CD14-positive monocyte (primary cell): ENCODE measurements at regions not wholly inside any gene's neighbourhood (a gene's known extent, or its start where the extent isn't known, plus 50 kb on each side); places are given as distances from the start of the nearest gene placed in this dataset.

ENCODE experiments used
- DNase-seq, 3 donors: peaks; one replicate each; pipeline ENCODE4 v3.0.0-alpha.2; 2011 to 2022
- H2AFZ ChIP-seq: 2 replicates; pipeline ENCODE4 v1.6.0; 2012; ENCODE audit warnings: mild to moderate bottlenecking, low read depth, low read length, inconsistent platforms; ENCODE audit not compliant: insufficient read depth, poor library complexity, severe bottlenecking
- H3K27ac ChIP-seq, 2 donors: 1 replicate in 1 of 2; 2 replicates in 1 of 2; pipeline ENCODE4 v1.5.1; 2012 to 2013; ENCODE audit warnings: low read length in 2 of 2, control low read depth in 1 of 2, inconsistent platforms in 1 of 2, low read depth in 1 of 2, mild to moderate bottlenecking in 1 of 2
- H3K27me3 ChIP-seq, 2 donors: one replicate each; pipeline versions ENCODE4 v1.6.0 to v1.6.1; 2011 to 2013; ENCODE audit warnings: low read length in 2 of 2; ENCODE audit not compliant: control insufficient read depth in 2 of 2, insufficient read depth in 2 of 2
- H3K36me3 ChIP-seq, 2 donors: replicated peaks in 1 of 2; 1 replicate in 1 of 2; 2 replicates in 1 of 2; pipeline versions ENCODE4 v1.5.1 to v1.6.1; 2012 to 2013; ENCODE audit warnings: low read length in 2 of 2, control low read depth in 1 of 2, inconsistent platforms in 1 of 2, mild to moderate bottlenecking in 1 of 2; ENCODE audit not compliant: insufficient read depth in 2 of 2, control insufficient read depth in 1 of 2
- H3K4me1 ChIP-seq, 2 donors: 1 replicate in 1 of 2; 2 replicates in 1 of 2; pipeline versions ENCODE4 v1.5.1 to v1.6.1; 2012 to 2013; ENCODE audit warnings: low read length in 2 of 2, control low read depth in 1 of 2, inconsistent platforms in 1 of 2, mild to moderate bottlenecking in 1 of 2, moderate library complexity in 1 of 2; ENCODE audit not compliant: insufficient read depth in 2 of 2, control insufficient read depth in 1 of 2
- H3K4me2 ChIP-seq: replicated peaks from 2 replicates; pipeline ENCODE3; 2012; ENCODE audit warnings: low read length, moderate library complexity, mild to moderate bottlenecking; ENCODE audit not compliant: poor library complexity, severe bottlenecking; ENCODE audit errors: extremely low read depth
- H3K4me3 ChIP-seq, 3 experiments: fragments of 200-600 bp in 1 of 3; sonication (generic) in 1 of 3; replicated peaks in 1 of 3; 1 replicate in 2 of 3; 2 replicates in 1 of 3; pipeline ENCODE4 v1.5.1; 2011 to 2013; ENCODE audit warnings: low read length in 3 of 3, mild to moderate bottlenecking in 3 of 3, control low read depth in 2 of 3, low read depth in 2 of 3, inconsistent platforms in 1 of 3, moderate library complexity in 1 of 3
- H3K79me2 ChIP-seq: 2 replicates; pipeline ENCODE4 v1.6.0; 2012; ENCODE audit warnings: mild to moderate bottlenecking, control low read depth, inconsistent platforms, low read length, moderate library complexity; ENCODE audit not compliant: insufficient read depth
- H3K9ac ChIP-seq: 2 replicates; pipeline ENCODE4 v1.6.0; 2017; ENCODE audit warnings: low read length, mild to moderate bottlenecking; ENCODE audit not compliant: insufficient read depth, poor library complexity, severe bottlenecking
- H3K9me3 ChIP-seq, 2 donors: replicated peaks in 1 of 2; 1 replicate in 1 of 2; 2 replicates in 1 of 2; pipeline versions ENCODE4 v1.5.1 to v1.6.1; 2012 to 2013; ENCODE audit warnings: low read length in 2 of 2, control low read depth in 1 of 2; ENCODE audit not compliant: control insufficient read depth in 1 of 2, insufficient read depth in 1 of 2
- H4K20me1 ChIP-seq: 2 replicates; pipeline ENCODE4 v1.6.0; 2012; ENCODE audit warnings: mild to moderate bottlenecking, low read length, control low read depth, moderate library complexity; ENCODE audit not compliant: insufficient read depth
- H3K27ac Mint-ChIP-seq, 7 donors: one replicate each; pipeline ENCODE4 v1.8.0; 2020; ENCODE audit warnings: mild to moderate bottlenecking in 7 of 7, mixed read lengths in 7 of 7, moderate library complexity in 6 of 7, inconsistent platforms in 2 of 7
- H3K27me3 Mint-ChIP-seq, 3 donors: one replicate each; pipeline ENCODE4 v1.8.0; 2021 to 2022; ENCODE audit warnings: low read depth in 3 of 3, mild to moderate bottlenecking in 3 of 3, mixed read lengths in 3 of 3, moderate library complexity in 3 of 3, inconsistent platforms in 1 of 3
- H3K36me3 Mint-ChIP-seq, 2 donors: one replicate each; pipeline ENCODE4 v1.8.0; 2020; ENCODE audit warnings: mixed read lengths in 2 of 2, inconsistent platforms in 1 of 2, mild to moderate bottlenecking in 1 of 2
- H3K4me1 Mint-ChIP-seq: one replicate; pipeline ENCODE4 v1.8.0; 2020; ENCODE audit warnings: mild to moderate bottlenecking, mixed read lengths
- H3K4me3 Mint-ChIP-seq, 2 donors: one replicate each; pipeline ENCODE4 v1.8.0; 2020; ENCODE audit warnings: mild to moderate bottlenecking in 2 of 2, mixed read lengths in 2 of 2, moderate library complexity in 1 of 2
- H3K9me3 Mint-ChIP-seq, 7 donors: one replicate each; pipeline ENCODE4 v1.8.0; 2020 to 2022; ENCODE audit warnings: mixed read lengths in 7 of 7, mild to moderate bottlenecking in 6 of 7, moderate library complexity in 6 of 7, inconsistent platforms in 2 of 7
- WGBS: methylation state at CpG from one replicate; pipeline ENCODE4 v1.1.5; 2013; ENCODE audit warnings: missing lambda C conversion rate; ENCODE audit not compliant: insufficient coverage; 5-methylcytosine and 5-hydroxymethylcytosine counted together
- intact Hi-C, 2 donors: fragments of 100-400 bp; cut with micrococcal nuclease; formaldehyde crosslinking; loops; one replicate each; pipeline versions ENCODE4 v1.15.0 to v1.15.1; 2023
- TF ChIP-seq, protein P1 (sequence below): fragments of 200-600 bp; IDR thresholded peaks from one replicate; pipeline ENCODE4 v1.8.0; 2022; ENCODE audit warnings: antibody characterized with exemption, mild to moderate bottlenecking

DNA sequence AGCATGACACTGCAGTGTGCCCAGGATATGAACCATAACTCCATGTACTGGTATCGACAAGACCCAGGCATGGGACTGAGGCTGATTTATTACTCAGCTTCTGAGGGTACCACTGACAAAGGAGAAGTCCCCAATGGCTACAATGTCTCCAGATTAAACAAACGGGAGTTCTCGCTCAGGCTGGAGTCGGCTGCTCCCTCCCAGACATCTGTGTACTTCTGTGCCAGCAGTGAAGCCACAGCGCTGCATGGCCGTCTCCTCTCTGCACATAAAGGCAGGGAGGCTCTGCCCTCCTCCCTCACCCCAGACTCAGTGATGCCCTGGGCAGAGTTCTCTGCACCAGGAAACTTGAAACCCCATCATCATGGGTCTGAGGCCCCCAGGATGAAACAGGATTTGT is 70.7 kb upstream of the PRSS58 start:
- Histone ChIP-seq H3K27me3 (no peaks in the 10 kb centered on the region), H3K4me2 (no peak overlapping the region), H3K79me2 (no peaks in the 10 kb centered on the region), H3K9me3 (no peaks in the 10 kb centered on the region), H3K4me3 (no peak overlapping the region), H3K27ac (no peak overlapping the region), H4K20me1 (no peaks in the 10 kb centered on the region), H2AFZ (no peak overlapping the region), H3K4me1 (no peaks in the 10 kb centered on the region), H3K36me3 (no peaks in the 10 kb centered on the region), H3K9ac (no peak overlapping the region)
- intact Hi-C loops, result no loop called here
- DNase-seq, result no peak
- Mint-ChIP-seq H3K27ac (no peak overlapping the region), H3K4me1 (peaks cover 16% of the 10 kb centered on the region), H3K4me3 (no peak overlapping the region), H3K27me3 (peaks cover 2 to 4% (median 2%) of the 10 kb centered on the region in 3 donors), H3K36me3 (no peaks in the 10 kb centered on the region), H3K9me3 (no peaks in the 10 kb centered on the region)
- TF ChIP-seq, protein P1, sequence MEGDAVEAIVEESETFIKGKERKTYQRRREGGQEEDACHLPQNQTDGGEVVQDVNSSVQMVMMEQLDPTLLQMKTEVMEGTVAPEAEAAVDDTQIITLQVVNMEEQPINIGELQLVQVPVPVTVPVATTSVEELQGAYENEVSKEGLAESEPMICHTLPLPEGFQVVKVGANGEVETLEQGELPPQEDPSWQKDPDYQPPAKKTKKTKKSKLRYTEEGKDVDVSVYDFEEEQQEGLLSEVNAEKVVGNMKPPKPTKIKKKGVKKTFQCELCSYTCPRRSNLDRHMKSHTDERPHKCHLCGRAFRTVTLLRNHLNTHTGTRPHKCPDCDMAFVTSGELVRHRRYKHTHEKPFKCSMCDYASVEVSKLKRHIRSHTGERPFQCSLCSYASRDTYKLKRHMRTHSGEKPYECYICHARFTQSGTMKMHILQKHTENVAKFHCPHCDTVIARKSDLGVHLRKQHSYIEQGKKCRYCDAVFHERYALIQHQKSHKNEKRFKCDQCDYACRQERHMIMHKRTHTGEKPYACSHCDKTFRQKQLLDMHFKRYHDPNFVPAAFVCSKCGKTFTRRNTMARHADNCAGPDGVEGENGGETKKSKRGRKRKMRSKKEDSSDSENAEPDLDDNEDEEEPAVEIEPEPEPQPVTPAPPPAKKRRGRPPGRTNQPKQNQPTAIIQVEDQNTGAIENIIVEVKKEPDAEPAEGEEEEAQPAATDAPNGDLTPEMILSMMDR, result no peak
- WGBS, result 69% methylated on average over 6 of the region's 6 CpGs

DNA sequence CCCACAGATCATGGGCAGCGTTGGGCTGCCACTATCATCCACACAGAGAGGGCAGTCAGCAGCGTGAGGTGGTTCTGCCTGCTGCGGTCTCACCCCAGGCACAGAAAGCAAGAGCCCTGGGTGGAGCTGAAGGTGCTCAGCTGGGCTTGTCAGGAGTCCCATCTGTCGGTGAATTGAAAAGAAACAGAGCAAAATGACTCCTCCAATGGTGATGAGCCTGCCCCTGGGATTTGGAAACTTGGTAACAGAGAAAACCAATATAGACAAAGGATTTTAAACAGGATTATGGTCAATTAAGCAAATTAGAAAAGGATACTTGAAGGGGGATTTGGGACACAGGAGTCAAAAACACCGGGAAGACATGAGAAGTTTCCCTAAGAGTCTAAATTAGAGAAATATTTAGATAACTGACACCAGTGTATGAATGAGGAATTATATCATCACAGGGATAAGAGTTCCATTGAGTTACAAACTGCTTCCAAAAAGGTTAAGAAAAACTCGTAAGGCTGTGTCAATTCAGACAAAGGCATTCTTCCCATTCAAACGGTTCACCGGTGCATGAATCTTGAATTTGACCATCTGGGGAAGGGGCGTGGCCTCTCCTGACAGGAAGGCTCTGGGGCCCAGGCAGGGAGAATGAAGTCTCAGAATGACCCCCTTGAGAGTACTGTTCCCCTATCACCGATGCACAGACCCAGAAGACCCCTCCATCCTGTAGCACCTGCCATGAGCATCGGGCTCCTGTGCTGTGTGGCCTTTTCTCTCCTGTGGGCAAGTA is 70.0 kb upstream of the PRSS58 start:
- Histone ChIP-seq H3K4me3 (no peak overlapping the region), H3K4me1 (no peaks in the 10 kb centered on the region), H3K27ac (no peak overlapping the region), H3K4me2 (no peak overlapping the region), H3K9ac (no peak overlapping the region), H2AFZ (no peak overlapping the region), H3K9me3 (no peaks in the 10 kb centered on the region), H3K27me3 (no peaks in the 10 kb centered on the region), H3K36me3 (no peaks in the 10 kb centered on the region), H3K79me2 (no peaks in the 10 kb centered on the region), H4K20me1 (no peaks in the 10 kb centered on the region)
- Mint-ChIP-seq H3K4me3 (no peak overlapping the region), H3K27me3 (peaks cover 2 to 6% (median 2%) of the 10 kb centered on the region in 3 donors), H3K9me3 (no peaks in the 10 kb centered on the region), H3K36me3 (no peaks in the 10 kb centered on the region), H3K4me1 (peaks cover 18% of the 10 kb centered on the region), H3K27ac (no peak overlapping the region)
- intact Hi-C loops, result no loop called here
- TF ChIP-seq, protein P1, result no peak
- WGBS, result 40% methylated on average over 8 of the region's 11 CpGs
- no peak for DNase-seq
